GM19455 (cell line): ENCODE measurements at regions not wholly inside any gene's neighbourhood (a gene's known extent, or its start where the extent isn't known, plus 50 kb on each side); places are given as distances from the start of the nearest gene placed in this dataset.
"Not testable (repeated sequence)": the region's sequence is repeated elsewhere in the genome, so short reads cannot be mapped to it uniquely, and the experiment has no call there.

Experiments used
- ATAC-seq: cut with Tn5 transposase; IDR thresholded peaks from one replicate; pipeline ENCODE4 v1.9.1; 2021; ENCODE audit not compliant: unreplicated experiment

DNA sequence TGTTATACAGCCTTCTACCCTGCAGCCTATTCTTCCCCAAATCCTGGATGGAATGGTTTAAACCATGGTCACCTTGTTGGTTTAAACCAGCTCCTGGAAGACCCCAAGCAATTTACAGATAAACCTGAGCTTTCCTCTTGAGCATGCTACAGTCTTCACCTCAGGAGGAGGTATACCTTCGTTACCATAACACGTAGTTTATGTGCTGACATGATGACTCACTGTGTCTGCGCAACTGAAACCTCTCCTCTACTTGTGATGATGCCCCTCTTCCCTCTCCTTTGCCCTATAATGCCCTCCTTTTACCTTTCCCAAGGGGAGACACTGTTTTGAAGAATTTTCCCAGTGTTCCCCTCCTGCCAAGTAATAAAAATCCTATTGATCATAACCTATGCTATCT is 457.3 kb upstream of the RGS18 start:
- ATAC-seq, result no peak

DNA sequence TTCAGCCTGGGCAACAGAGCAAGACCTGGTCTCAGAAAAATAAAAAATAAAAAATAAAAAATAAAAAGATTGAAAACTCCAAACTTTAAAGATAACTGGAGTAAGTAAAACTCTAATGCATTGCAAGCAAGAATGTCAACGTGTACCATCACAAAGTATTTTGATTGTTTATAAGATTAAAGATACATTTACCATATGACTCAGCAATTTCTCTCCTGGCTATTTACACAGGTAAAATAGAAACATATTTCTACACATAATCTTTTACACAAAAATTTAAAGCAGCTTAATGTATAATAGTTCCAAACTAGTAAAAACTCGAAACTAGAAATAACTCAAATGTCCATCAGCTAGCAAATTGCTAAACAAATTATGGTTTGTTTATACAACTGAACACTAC is 456.1 kb upstream of the RGS18 start:
- ATAC-seq, result no peak

DNA sequence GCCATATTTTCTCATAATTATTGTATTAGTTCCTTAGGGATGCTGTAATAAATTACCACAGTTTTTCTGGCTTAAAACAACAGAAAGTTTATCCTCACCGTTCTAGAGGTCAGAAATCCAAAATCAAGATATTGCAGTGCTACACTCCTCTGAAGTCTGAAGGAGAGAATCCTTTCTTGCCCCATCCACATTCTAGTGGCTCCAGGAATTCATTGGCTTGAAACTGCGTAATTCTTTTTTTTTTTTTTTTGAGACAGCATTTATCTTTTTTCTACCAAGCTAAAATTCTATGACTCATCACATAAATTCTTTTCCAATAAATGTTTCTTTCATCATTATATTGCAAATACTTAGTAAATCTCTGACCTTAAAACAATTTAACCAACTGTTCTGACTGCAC is 451.0 kb upstream of the RGS18 start:
- ATAC-seq, result no peak

DNA sequence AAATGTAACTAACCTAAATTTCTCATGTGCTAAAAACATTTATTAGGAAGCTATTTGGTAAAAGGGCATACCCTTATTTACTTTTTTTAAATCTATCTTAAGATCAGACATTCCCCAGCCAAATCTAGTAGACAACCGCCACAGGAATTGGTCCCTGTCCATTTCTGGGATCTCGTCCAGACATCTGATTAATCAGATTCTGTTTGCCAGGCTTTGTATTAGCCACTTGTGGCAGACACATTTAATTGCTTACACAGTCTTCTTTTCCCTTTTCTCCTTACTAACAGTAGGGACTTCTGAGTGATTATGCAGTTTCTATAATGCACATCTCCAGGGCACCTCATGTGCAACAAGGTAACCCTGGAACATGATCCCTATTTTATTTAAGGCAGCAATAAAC is 449.0 kb upstream of the RGS18 start:
- ATAC-seq, result no peak

DNA sequence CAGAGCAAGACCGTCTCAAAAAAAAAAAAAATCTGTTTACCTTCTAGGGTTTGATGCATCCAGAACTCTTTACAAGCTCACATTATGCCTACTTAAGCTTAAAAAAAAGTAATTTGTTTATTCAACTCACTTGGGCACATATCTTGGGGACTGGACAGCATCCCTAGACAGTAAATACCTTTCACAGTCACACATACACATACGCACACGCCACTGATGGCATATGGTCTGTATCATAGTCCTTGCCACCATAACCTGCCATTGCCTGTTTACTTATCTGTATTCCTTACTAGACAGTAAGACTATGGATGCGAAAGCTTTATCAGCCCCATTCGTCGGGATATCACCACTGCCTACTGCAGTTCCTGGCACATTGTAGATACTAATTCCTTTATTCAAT is 446.3 kb upstream of the RGS18 start:
- no peak for ATAC-seq

DNA sequence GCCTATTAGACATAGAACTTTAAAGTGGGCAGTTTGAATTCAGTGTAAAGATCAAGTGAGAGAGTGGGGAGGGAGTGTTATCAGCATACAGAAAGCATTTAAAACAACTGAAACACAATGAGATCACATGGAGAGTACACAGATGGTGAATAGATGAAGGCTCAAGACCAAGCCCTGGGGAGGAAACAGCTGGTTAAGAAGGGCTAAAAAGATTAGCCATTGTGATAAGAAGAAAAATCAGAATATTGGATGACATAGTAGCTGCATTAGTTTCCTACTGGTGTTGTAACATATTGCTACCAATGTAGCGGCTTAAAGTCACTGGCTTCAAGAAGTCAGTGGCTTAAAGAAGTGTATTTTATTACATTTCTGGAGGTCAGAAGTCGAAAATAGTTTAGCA is 443.4 kb upstream of the RGS18 start:
- ATAC-seq, result no peak

DNA sequence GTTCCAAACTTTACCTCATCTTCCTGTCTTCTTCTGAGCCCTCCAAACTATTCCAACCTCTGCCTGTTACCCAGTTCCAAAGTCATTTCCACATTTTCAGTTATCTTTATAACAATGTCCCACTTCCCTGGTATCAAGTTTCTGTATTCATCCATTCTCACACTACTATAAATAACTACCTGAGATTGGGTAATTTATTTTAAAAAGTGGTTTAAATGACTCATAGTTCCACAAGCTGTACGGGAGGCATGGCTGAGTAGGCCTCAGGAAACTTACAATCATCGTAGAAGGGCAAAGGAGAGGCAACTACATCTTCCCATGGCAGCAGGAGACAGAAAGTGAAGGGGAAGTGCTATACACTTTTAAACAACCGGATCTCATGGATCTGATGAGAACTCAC is 428.5 kb upstream of the RGS18 start:
- no peak for ATAC-seq

DNA sequence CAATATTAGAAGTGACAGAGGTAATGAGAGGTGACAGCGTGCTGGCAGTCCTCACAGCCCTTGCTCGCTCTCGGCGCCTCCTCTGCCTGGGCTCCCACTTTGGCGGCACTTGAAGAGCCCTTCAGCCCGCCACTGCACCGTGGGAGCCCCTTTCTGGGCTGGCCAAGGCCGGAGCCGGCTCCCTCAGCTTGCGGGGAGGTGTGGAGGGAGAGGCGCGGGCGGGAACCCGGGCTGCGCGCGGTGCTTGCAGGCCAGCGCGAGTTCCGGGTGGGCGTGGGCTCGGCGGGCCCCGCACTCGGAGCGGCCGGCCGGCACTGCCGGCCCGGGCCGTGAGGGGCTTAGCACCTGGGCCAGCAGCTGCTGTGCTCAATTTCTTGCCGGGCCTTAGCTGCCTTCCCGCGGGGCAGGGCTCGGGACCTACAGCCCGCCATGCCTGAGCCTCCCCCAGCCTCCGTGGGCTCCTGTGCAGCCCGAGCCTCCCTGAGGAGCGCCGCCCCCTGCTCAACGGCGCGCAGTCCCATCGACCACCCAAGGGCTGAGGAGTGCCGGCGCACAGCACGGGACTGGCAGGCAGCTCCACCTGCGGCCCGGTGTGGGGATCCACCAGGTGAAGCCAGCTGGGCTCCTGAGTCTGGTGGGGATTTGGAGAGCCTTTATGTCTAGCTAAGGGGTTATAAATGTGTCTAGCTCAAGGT is 426.5 kb upstream of the RGS18 start:
- ATAC-seq, result not testable (repeated sequence)

DNA sequence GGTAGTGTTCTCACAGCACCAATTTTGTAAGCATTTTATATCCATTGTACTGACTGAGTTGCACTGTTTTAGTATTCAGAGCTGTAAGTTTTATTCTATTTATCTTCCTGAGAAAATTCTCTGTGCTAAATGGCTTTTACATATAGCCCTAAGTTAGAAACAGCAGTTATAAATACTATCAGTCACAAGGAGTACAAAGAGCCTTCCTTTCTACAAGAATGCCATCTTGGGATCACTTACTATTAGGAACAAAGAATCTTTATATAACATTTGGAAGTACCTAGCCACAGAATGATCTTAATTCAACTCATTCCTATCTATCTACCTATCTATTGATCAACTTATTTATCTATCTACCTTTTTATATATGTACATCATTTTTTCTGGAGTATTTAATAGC is 423.9 kb upstream of the RGS18 start:
- no peak for ATAC-seq

DNA sequence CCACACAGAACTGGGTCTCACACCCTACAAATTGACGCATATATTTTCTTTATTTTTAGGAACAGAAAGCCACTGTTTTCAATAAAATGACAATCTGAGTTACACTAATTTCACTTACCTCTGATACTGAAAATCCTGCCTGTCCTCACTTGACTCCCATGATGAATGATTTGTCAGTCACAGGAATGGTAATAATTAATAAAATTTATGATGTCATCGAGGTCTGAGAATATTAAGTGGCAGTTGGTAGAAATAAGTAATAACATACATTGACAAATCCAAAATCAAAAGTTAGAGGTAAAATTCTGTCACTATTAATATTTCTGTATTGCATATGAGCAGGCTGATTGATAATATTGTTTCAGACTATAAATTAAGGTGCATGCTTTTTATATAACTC is 418.7 kb upstream of the RGS18 start:
- no peak for ATAC-seq

DNA sequence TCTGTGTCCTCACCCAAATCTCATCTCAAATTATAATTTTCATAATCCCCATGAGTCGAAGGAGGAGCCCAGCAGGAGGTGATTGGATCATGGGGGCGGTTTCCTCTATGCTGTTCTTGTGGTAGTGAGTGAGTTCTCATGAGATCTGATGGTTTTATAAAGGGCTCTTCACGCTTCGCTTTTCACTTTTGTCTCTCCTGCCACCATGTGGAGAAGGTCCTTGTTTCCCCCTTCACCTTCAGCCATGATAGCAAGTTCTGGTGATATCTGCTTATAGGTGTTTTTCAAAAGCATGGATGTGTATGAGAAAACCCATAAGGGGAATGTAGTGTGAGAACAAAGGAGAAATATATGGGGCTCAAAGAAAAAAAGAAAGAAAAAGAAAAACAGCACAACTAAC is 405.9 kb upstream of the RGS18 start:
- ATAC-seq, result no peak

DNA sequence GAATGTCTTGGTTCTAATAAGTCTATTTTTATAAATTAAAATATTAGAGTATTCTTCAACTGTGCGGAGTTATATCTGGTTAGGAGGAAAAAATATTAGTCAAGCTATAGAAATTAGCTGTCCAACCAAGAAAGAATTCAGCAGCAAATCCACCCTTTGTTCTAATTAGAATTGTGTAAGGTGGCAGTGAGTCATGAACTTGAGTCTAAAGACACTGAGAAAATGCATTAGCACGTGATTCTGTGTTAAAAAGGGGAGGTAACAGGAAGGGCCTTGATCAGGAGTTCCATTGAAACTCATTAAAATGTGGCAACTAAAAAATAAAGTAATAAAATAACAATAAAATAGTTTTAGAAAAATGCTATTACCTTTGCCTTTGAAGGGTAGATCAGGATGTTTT is 398.2 kb upstream of the RGS18 start:
- ATAC-seq, result no peak

DNA sequence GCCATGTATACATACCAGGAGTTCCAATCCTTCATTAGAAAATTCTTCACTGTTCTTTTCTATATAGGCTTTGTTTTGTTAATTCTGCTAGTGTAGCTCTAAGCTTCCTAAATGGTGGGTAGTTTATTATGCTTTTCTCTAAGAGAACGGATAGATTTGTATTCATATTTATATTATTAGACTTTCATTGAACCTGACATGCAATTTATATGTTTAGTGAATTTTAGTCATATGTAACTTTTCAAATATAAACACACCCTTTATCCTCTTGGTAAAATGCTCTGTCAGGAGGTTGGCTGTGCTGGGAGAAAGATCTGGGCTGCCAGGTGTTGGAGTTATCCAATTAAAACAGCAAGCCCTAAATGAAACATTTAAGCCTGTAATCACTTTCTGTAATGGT is 369.7 kb upstream of the RGS18 start:
- no peak for ATAC-seq

DNA sequence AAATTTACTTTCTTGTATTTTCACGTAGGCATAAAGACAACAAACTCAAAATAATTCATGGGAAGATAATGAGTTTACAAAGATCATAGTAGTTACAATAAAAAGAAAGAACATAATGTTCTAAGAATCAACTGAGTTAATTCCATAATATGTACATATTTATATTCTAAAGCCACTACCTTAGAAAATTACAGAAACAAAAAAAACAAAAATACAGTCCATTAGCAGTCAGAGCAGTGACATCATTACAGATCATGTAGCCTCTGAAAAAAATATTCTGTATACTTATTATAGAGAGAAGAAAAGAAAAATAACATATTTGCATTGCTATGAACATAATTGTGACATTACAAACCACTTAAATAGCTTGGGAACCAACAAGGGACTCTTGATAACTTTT is 360.1 kb upstream of the RGS18 start:
- no peak for ATAC-seq

DNA sequence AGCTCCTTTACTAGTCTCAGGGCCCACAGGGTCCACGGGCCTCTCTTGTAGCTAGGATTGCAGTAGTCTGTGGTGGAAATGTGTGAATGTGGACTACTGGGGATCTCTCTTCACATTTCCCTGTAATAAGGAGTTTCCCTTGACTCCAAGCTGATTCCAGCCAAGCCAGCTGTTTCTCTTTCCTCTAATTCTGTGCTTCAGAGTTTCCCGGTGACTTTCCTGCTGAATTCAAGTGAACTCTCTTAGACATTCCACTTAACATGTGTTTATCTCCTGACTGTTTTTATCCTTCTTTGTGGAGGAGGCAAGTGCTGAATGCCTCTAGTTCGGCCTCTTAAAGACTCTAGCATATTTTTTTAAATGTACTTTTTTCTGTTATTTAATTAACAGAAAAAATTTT is 354.0 kb upstream of the RGS18 start:
- ATAC-seq, result no peak

DNA sequence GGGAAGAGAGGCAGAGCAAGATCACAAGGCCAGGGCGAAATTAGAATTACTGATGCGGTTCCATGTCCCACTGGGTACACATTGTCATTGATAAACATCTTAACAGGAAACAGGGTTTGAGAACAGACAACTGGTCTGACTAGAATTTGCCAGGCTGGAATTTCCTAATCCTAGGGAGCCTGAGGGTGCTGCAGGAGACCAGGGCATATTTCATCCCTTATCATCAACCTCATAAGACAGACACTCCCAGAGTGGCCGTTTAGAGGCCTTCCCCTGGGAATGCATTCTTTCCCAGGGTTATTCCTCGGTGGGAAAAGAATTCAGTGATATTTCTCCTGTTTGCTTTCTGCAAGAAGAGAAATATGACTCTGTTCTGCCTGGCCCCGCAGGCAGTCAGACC is 344.7 kb upstream of the RGS18 start:
- ATAC-seq, result not testable (repeated sequence)

DNA sequence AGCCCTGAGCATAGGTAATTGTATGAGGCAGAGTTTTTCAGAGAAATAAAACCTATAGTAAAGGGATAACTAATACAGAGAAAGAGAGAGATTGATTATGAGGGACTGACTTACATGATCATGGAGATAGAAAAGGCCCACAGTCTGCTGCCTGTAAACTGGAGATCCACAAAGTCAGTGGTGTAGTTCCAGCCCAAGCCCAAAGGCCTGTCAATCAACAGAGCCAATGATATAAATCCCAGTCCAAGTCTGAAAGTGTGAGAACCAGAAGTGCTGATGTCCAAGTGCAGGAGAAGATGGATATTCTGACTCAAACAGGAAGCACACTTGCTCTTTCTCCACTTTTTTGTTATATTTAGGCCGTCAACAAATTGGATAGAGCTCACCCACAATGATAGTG is 340.1 kb upstream of the RGS18 start:
- ATAC-seq, result no peak

DNA sequence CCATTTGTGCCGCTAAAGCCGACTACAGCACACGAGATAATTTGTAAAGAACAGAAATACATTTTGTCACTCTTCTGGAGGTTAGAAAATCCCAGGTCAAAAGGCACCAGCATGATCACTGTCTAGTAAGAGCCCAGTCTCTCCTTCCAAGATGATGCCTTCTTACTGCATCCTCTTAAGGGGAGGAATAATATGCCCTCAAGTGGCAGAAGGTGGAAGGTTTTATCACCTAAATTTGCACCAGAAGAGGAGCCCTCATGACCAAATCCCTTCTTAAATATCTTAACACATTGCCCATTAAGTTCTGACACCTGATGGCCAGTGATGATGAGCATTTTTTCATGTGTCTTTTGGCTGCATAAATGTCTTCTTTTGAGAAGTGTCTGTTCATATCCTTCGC is 326.7 kb upstream of the RGS18 start:
- no peak for ATAC-seq

DNA sequence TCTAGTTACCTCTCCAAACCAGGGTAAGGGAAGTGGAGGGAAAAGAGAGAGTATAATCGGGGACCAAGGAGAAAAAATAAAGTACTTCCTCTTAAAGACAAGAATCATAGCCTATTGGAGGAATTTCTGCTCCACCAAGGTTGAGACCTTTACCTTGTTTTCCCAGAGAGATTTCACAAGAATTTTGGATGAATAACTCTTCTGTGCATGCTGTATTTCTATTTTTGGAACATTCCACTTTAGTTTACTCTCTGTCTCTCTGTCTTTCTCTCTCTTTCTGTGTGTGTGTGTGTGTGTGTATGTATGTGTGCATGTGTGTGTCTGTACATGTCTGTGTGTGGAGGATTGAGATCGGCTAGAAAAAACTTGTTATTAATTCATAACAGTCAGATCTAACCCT is 318.4 kb upstream of the RGS18 start:
- ATAC-seq, result no peak

DNA sequence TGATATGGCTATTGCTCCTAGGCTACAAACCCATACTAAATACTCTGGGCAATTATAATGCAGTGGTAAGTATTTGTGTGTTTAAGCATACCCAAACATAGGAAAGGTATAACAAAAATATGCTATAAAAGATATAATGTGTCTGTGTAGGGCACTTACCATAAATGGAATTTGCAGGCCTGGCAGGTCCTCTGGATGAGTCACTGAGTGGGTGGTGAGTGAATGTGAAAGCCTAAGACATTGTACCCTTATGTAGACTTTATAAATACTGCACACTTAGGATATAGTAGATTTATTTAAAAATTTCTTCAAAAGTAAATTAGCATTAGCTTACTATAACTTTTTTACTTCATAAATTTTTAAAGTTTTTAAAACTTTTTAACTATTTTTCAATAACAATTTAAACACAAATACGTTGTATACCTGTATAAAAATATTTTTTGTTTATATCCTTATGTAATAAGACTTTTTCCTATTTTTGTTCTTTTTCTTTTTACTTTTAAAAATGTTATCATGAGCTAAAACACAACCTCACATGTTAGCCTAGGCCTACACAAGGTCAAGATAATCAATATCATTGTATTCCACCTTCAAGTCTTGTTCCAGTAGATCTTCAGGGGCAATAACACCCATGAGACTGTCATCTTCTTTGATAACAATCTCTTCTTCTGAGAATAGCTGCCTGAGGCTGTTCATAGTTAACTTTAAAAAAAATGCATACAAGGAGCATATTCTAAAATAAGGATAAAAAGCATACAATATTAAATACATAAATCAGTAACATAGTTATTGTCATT is 306.3 kb upstream of the RGS18 start:
- no peak for ATAC-seq

DNA sequence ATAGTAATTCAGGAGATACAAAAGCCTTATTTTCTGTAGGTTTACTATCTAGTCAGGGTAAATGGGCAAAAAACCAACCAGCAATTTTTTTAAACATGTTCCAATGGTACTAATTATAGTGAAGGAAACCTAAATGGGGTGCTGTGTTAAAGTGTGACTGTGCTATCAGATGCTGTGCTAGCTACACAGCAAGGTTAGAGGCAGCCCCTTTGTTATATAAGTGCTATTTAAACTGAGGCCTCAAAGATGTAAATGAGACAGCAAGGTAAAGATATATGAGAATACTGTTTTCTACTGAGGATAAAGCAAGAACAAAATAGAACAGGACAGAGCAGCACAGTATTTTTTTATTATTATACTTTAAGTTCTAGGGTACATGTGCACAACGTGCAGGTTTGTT is 305.4 kb upstream of the RGS18 start:
- ATAC-seq, result no peak

DNA sequence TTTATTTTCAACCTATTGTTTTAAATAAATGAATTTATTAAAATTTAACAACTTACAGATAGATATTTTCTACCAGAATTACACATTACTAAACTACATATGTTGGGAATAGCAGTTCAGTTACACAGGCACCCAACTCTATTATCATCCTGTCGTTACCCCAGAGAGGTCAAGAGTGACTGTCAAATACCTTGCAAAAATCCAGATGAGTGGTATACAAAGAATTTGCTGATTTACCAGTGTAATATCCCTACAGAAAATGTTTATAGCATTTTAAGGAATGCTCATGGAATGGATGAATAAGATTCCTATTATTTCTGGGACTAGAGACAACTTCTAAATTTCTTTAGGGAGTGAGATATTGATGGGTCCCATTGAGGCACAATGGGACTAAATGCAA is 300.7 kb upstream of the RGS18 start:
- no peak for ATAC-seq

DNA sequence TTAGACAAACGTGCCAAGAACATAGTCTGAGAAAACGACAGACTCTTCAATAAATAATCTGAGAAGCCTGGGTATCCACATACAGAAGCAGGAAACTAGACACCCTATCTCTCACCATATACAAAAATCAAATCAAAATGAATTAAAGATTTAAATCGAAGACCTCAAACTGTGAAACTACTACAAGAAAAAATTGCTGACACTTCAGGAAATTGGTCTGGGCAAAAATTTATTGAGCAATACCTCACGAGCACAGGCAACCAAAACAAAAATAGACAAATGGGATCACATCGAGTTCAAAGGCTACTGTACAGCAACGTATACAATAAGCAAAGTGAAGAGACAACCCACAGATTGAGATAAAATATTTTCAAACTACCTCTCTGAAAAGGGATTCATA is 292.8 kb upstream of the RGS18 start:
- no peak for ATAC-seq
